Fibroblast of lung (primary cell): ENCODE measurements at regions not wholly inside any gene's neighbourhood (a gene's known extent, or its start where the extent isn't known, plus 50 kb on each side); places are given as distances from the start of the nearest gene placed in this dataset.
"Not testable (repeated sequence)": the region's sequence is repeated elsewhere in the genome, so short reads cannot be mapped to it uniquely, and the experiment has no call there.

Source experiments
- CTCF ChIP-seq, 2 donors: IDR thresholded peaks in 1 of 2; conservative IDR thresholded peaks in 1 of 2; 1 replicate in 1 of 2; 2 replicates in 1 of 2; pipeline ENCODE4 v1.5.1; 2011 to 2012; ENCODE audit warnings: low read length in 2 of 2, control low read depth in 1 of 2, inconsistent platforms in 1 of 2, low read depth in 1 of 2, mild to moderate bottlenecking in 1 of 2
- EZH2 ChIP-seq: IDR thresholded peaks from 2 replicates; pipeline ENCODE4 v1.5.1; 2012; ENCODE audit warnings: low read length, control low read depth, mild to moderate bottlenecking; ENCODE audit errors: missing control alignments

- not testable (repeated sequence) for TF ChIP-seq CTCF (conservative IDR thresholded peaks at IDR 0.05 in 1 of 2, IDR thresholded peaks at IDR 0.05 in 1 of 2; ENCODE audit: low read depth in 1 of 2, low read length in 2 of 2); EZH2
Observed at GRCh38 chr13:63829609-63830008, 2414.0 kb upstream of the PCDH20 start.
